ENCODE measurements at regions not wholly inside any gene's neighbourhood (a gene's known extent, or its start where the extent isn't known, plus 50 kb on each side); places are given as distances from the start of the nearest gene placed in this dataset.

- no peak for TF ChIP-seq CTCF (IDR thresholded peaks at IDR 0.05)
- TF ChIP-seq NR2C2 (CRISPR knock-in tag; IDR thresholded peaks at IDR 0.05), result no peak
- no peak for TF ChIP-seq TEAD4 (CRISPR knock-in tag; IDR thresholded peaks at IDR 0.05)
- no peak for TF ChIP-seq IRF2 (CRISPR knock-in tag; IDR thresholded peaks at IDR 0.05; ENCODE audit: borderline replicate concordance, low read depth)
Observed at GRCh38 chr5:112668016-112668415, 69.7 kb upstream of the APC start.

Measured in WTC11 (cell line).